Peyer's patch (tissue), 4 donors: ENCODE measurements at regions not wholly inside any gene's neighbourhood (a gene's known extent, or its start where the extent isn't known, plus 50 kb on each side); places are given as distances from the start of the nearest gene placed in this dataset.

Experiments used
- POLR2A ChIP-seq, 2 donors: fragments of 450-650 bp; IDR thresholded peaks; one replicate each; pipeline ENCODE4 v1.5.1; 2017; ENCODE audit warnings: antibody characterized with exemption in 2 of 2, mild to moderate bottlenecking in 2 of 2, moderate library complexity in 2 of 2
- TF ChIP-seq, protein P1 (sequence below), 6 experiments: fragments of 450-650 bp in 4 of 6; fragments of 200-600 bp in 2 of 6; sonication (generic) in 1 of 6; IDR thresholded peaks; one replicate each; pipeline ENCODE4 v1.5.1; 2017 to 2019; ENCODE audit warnings: antibody characterized with exemption in 6 of 6, mild to moderate bottlenecking in 3 of 6, moderate library complexity in 1 of 6

DNA sequence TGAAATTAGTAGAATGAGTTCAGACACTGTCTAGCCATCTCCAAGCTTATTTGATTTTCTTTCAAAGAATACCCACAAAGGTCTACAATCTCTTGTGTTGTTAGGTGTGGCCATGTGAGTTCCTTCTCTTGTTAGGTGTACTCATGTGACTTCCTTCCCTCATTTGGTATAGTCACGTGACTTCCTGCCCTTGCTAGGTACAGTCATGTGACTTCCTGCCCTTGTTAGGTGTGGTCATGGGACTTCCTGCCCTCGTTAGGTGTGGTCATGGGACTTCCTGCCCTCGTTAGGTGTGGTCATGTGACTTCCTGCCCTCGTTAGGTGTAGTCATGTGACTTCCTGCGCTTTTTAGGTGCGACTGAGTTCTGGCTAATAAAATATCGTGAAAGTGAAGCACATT, 179.6 kb downstream of the TMX1 start:
- TF ChIP-seq, protein P1, sequence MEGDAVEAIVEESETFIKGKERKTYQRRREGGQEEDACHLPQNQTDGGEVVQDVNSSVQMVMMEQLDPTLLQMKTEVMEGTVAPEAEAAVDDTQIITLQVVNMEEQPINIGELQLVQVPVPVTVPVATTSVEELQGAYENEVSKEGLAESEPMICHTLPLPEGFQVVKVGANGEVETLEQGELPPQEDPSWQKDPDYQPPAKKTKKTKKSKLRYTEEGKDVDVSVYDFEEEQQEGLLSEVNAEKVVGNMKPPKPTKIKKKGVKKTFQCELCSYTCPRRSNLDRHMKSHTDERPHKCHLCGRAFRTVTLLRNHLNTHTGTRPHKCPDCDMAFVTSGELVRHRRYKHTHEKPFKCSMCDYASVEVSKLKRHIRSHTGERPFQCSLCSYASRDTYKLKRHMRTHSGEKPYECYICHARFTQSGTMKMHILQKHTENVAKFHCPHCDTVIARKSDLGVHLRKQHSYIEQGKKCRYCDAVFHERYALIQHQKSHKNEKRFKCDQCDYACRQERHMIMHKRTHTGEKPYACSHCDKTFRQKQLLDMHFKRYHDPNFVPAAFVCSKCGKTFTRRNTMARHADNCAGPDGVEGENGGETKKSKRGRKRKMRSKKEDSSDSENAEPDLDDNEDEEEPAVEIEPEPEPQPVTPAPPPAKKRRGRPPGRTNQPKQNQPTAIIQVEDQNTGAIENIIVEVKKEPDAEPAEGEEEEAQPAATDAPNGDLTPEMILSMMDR (IDR thresholded peaks at IDR 0.05), result no peak
- TF ChIP-seq POLR2A (IDR thresholded peaks at IDR 0.05), result no peak
